OCI-LY1 (cell line): ENCODE measurements at regions not wholly inside any gene's neighbourhood (a gene's known extent, or its start where the extent isn't known, plus 50 kb on each side); places are given as distances from the start of the nearest gene placed in this dataset.
"Not testable (repeated sequence)": the region's sequence is repeated elsewhere in the genome, so short reads cannot be mapped to it uniquely, and the experiment has no call there.

Experiments used
- CTCF ChIP-seq: fragments of 200-600 bp; sonication (generic), shearing (Covaris generic); IDR thresholded peaks from 2 replicates; pipeline ENCODE4 v1.5.1; 2017; ENCODE audit warnings: mild to moderate bottlenecking, antibody characterized with exemption, low read length, moderate library complexity, mixed read lengths
- EZH2 ChIP-seq: fragments of 200-600 bp; sonication (generic), shearing (Covaris generic); IDR thresholded peaks from 2 replicates; pipeline ENCODE4 v1.8.0; 2017; ENCODE audit warnings: borderline replicate concordance, mixed run types, mild to moderate bottlenecking, antibody characterized with exemption, low read length, moderate library complexity, mixed read lengths

DNA sequence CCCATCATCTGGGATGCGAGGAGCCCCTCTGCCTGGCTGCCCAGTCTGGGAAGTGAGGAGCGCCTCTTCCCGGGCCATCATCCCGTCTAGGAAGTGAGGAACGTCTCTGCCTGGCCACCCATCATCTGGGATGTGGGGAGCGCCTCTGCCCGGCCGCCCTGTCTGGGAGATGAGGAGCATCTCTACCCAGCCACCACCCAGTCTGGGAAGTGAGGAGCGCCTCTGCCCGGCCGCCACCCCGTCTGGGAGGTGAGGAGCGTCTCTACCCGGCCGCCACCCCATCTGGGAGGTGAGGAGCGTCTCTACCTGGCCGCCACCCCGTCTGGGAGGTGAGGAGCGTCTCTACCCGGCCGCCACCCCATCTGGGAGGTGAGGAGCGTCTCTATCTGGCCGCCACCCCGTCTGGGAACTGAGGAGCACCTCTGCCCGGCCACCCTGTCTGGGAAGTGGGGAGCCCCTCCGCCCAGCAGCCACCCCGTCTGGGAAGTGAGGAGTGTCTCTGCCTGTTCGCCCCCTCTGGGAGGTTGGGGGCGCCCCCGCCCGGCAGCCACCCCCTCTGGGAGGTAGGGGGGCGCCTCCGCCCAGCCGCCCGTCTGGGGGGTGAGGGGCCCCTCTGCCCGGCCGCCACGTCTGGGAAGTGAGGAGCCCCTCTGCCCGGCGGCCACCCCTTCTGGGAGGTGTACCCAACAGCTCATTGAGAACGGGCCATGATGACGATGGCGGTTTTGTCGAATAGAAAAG, 80.5 kb downstream of the NAA11 start:
- TF ChIP-seq CTCF, EZH2: not testable (repeated sequence)
